WERI-Rb-1 (cell line): ENCODE measurements at regions not wholly inside any gene's neighbourhood (a gene's known extent, or its start where the extent isn't known, plus 50 kb on each side); places are given as distances from the start of the nearest gene placed in this dataset.

Experiments used
- DNase-seq: peaks from one replicate; pipeline ENCODE4 v3.0.0-alpha.2; 2020
- H3K27ac ChIP-seq: fragments of 250-450 bp; sonication (Bioruptor Pico); 2 replicates; pipeline ENCODE4 v1.5.1; 2020; ENCODE audit warnings: mild to moderate bottlenecking, moderate library complexity
- H3K27me3 ChIP-seq: fragments of 250-450 bp; sonication (Bioruptor Pico); 2 replicates; pipeline ENCODE4 v1.5.1; 2021; ENCODE audit warnings: mild to moderate bottlenecking, low read depth, moderate library complexity; ENCODE audit not compliant: insufficient read depth, severe bottlenecking
- H3K36me3 ChIP-seq: fragments of 250-450 bp; sonication (Bioruptor Pico); 2 replicates; pipeline ENCODE4 v1.5.1; 2020; ENCODE audit warnings: mild to moderate bottlenecking, moderate library complexity
- H3K4me3 ChIP-seq: 2 replicates; pipeline ENCODE4 v1.5.1; 2011; ENCODE audit warnings: low read depth, mild to moderate bottlenecking, control low read depth, low read length
- H3K9me3 ChIP-seq: fragments of 250-450 bp; sonication (Bioruptor Pico); 2 replicates; pipeline ENCODE4 v1.5.1; 2021; ENCODE audit warnings: mild to moderate bottlenecking, moderate library complexity; ENCODE audit not compliant: severe bottlenecking
- TF ChIP-seq, protein P1 (sequence below): IDR thresholded peaks from 2 replicates; pipeline ENCODE4 v1.5.1; 2011; ENCODE audit warnings: low read depth, mild to moderate bottlenecking, control low read depth, inconsistent platforms, low read length

DNA sequence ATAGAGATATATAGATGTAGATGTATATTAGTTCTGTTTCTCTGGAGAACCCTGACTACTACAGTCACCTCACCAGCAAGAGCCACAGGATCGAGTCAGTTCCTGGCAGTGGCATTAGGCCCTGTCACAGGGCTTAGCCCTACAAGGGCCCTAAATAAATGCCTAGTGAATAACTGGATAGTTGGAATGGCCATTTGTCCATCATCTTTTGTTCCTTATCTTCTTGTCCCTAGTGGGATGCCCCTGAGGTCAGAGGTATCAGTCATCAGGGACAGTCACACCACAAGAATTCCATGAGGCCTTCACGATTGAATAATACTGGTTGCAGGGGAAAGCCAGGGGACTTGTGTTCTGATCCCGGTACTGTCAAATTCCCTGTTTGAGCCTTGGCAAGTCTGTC, 204.9 kb upstream of the PPP2R3A start:
- Histone ChIP-seq H3K27me3 (no peaks in the 10 kb centered on the region), H3K36me3 (no peaks in the 10 kb centered on the region), H3K4me3 (no peak overlapping the region), H3K9me3 (no peaks in the 10 kb centered on the region), H3K27ac (no peak overlapping the region)
- no peak for DNase-seq
- TF ChIP-seq, protein P1, sequence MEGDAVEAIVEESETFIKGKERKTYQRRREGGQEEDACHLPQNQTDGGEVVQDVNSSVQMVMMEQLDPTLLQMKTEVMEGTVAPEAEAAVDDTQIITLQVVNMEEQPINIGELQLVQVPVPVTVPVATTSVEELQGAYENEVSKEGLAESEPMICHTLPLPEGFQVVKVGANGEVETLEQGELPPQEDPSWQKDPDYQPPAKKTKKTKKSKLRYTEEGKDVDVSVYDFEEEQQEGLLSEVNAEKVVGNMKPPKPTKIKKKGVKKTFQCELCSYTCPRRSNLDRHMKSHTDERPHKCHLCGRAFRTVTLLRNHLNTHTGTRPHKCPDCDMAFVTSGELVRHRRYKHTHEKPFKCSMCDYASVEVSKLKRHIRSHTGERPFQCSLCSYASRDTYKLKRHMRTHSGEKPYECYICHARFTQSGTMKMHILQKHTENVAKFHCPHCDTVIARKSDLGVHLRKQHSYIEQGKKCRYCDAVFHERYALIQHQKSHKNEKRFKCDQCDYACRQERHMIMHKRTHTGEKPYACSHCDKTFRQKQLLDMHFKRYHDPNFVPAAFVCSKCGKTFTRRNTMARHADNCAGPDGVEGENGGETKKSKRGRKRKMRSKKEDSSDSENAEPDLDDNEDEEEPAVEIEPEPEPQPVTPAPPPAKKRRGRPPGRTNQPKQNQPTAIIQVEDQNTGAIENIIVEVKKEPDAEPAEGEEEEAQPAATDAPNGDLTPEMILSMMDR, result no peak

DNA sequence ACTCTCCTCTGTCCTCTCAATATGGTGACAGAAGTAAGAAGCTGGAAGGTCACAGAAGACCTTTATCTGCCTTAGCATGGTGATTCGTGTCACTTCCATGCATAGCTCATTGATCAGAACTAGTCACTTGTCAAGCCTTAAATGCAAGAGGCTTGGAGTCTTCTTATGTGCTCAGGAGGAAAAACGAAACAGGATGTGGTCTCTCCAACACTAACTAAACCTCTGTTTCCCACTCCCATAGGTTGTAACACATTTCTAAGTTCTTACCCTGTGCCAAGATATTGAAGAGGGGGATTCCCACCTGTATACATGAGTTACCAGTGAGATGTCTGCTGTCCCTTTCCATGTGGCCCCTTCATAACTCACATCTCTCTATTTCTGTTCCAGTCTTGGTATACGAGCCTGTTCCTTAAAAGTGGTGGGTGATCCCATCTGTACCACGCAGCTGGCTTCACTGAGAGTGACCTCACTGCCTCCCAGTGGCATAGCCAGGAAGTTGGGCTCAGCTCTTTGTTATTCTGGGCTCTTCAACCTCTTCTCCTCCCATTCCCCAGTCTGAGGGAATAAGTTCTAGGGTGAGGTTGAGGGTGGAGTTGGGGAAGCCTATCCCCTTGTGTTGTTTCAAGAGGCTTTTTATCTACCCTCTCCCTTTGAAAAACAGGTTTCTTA, 203.2 kb upstream of the PPP2R3A start:
- H3K9me3 ChIP-seq, result no peaks in the 10 kb centered on the region
- no peaks in the 10 kb centered on the region for H3K27me3 ChIP-seq
- DNase-seq, result peak; percentile 40
- H3K4me3 ChIP-seq, result no peak overlapping the region
- no peak overlapping the region for H3K27ac ChIP-seq
- H3K36me3 ChIP-seq, result no peaks in the 10 kb centered on the region
- TF ChIP-seq, protein P1, result peak; percentile 78

DNA sequence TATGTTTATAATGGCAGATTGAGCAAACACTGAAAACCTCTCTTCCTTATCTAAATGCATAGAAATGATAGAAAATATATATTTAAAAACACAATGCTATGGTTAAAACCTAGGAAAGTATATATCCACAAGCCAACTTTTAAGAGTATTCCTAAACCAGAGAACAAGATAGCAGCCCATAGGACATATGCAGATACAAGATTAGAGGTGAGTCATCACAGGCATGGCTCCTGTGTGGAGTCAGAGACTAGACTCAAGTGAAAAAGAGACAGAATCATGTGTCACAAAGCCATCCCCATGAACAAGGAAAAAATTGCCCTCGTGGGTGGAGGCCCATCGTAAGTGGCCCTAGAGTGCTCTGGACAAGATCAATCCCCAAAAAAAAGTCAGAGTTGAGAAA, 199.4 kb upstream of the PPP2R3A start:
- Histone ChIP-seq H3K27me3 (no peaks in the 10 kb centered on the region), H3K4me3 (no peak overlapping the region), H3K9me3 (no peaks in the 10 kb centered on the region), H3K27ac (no peak overlapping the region), H3K36me3 (no peaks in the 10 kb centered on the region)
- TF ChIP-seq, protein P1, result no peak
- no peak for DNase-seq

DNA sequence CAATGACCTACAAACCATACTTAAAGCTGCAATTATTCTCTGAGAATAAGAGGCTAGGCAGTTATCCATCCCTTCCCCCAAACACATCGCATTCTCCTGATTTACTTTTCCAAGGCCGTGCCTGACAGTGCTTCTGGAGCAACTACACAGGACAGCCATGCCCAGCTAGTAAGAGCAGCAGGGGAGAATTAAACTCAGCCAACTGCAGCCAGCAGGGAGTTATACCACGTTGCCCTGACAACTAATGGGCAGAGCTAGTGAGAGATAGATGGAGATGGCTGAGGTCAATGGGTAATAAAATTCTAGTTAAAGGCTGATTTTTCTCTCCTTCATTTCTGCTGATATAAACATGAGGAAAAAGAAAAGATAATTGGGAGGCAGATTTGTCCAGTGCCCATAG, 193.8 kb upstream of the PPP2R3A start:
- Histone ChIP-seq H3K9me3 (no peaks in the 10 kb centered on the region), H3K4me3 (no peak overlapping the region), H3K27me3 (no peaks in the 10 kb centered on the region), H3K36me3 (no peaks in the 10 kb centered on the region), H3K27ac (no peak overlapping the region)
- TF ChIP-seq, protein P1, result no peak
- DNase-seq, result no peak

DNA sequence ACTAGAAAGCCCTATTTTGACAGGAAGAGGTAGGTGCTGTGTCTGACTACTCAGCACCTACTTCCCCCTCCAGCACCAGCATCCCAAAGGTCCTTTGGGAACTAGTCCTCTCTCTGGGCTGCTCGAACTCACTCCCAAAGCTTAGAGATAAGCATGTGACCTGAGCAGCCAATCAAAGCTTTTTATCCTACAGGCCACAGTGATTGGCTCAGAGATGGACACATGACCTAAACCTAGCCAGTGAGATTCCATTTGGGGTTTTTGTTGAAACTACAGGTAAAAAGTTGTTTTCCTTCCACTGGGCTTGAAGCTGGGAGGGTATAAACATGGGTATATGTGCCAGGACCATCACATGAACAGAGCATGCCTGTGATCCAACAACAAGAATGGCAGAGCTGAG, 186.5 kb upstream of the PPP2R3A start:
- Histone ChIP-seq H3K36me3 (no peaks in the 10 kb centered on the region), H3K9me3 (no peaks in the 10 kb centered on the region), H3K27me3 (no peaks in the 10 kb centered on the region), H3K27ac (no peak overlapping the region), H3K4me3 (no peak overlapping the region)
- TF ChIP-seq, protein P1, result no peak
- no peak for DNase-seq
